ENCODE measurements at regions not wholly inside any gene's neighbourhood (a gene's known extent, or its start where the extent isn't known, plus 50 kb on each side); places are given as distances from the start of the nearest gene placed in this dataset.
"Not testable (repeated sequence)": the region's sequence is repeated elsewhere in the genome, so short reads cannot be mapped to it uniquely, and the experiment has no call there.

DNA sequence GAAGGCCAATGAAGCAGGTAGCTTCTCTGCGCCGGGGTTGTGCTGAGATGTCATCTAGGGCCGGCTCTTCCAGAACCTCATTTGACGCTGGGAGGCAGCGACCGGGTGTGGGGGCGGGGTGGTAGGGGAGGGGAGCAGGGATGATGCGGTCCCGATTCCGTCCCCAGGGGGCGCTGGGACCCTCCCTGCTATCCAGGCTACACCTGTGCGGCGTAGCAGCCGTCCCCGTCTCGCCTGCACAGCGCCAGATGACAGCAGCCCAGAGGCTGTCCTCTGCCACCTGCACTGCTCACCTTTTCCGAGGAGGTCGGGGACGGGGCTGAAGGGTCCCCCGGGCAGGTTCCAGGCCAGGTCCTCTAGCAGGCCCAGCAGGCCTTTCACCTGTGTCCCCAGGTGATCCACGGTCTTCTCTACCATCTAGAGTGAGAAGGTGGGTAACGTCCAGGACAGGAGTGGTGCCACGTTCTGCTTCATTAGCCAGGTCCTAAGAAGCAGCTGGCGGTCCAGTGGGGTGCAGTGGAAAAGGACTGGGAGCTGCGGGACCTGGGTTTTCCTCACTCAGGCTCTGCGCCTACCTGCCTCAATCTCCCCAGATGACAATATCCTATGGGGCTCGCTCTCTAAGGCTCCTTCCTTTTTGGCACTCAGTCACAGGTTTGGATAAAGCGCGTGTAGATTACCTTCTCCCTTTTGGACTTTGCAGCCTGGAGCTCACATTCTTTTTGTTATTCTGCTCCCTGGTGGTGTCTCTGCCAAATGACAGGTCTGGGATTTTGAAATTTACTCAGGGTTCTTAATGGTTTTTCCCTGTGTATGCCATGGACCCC lies 56.0 kb upstream of the RAB6C start:
- DNase-seq = no peak

DNA sequence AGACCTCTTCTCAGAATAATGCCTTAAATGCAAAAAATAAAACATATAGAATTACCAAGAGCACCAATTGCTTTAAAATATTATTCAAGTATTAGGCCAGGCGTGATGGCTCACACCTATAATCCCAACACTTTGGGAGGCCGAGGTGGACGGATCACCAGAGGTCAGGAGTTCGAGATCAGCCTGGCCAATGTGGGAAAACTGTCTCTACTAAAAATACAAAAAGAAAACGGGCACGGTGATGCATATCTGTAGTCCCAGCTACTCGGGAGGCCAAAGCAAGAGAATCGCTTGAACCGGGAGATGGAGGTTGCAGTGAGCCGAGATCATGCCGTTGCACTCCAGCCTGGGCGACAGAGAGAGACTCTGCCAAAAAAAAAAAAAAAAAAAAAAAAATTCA lies 55.4 kb upstream of the RAB6C start:
- DNase-seq = not testable (repeated sequence)

- DNase-seq = no peak
These were observed 54.1 kb upstream of the RAB6C start for GRCh38 chr2:129925381-129925780.

GRCh38 chr2:129927696-129928095 lies 51.8 kb upstream of the RAB6C start:
- DNase-seq = no peak

- no peak for DNase-seq
These were observed 49.9 kb upstream of the RAB6C start for GRCh38 chr2:129929321-129930290.
